ENCODE measurements at regions not wholly inside any gene's neighbourhood (a gene's known extent, or its start where the extent isn't known, plus 50 kb on each side); places are given as distances from the start of the nearest gene placed in this dataset.
"Not testable (repeated sequence)": the region's sequence is repeated elsewhere in the genome, so short reads cannot be mapped to it uniquely, and the experiment has no call there.

DNA sequence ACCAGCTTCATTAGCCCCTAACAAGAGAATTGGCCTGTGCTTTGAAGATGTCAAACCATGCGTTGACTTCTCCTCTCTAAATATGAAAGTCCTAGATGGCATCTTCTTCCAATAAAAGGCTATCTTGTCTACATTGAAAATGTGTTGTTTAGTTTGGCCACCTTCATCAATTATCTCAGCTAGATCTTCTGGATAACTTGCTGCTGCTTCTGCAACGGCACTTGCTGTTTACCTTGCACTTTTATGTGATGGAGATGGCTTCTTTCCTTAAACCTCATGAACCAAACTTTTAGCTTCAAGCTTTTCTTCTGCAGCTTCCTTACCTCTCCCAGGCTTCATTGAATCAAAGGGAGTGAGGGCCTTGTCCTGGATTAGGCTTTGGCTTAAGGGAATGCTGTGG lies 58.6 kb upstream of the CSNK1E start:
- not testable (repeated sequence) for H3K27ac ChIP-seq (ENCODE audit: low read depth, low read length); H3F3A ChIP-seq (ENCODE audit: control insufficient read depth, insufficient read depth); H3K27me3 ChIP-seq (ENCODE audit: control insufficient read depth, low read length); H3K4me3 ChIP-seq (ENCODE audit: low read length); H4K20me1 ChIP-seq (ENCODE audit: control insufficient read depth, insufficient read depth, low read depth, low read length); H3K4me2 ChIP-seq (ENCODE audit: low read length); H3K9me2 ChIP-seq (replicated peaks; ENCODE audit: control insufficient read depth, low read length); H3K9me3 ChIP-seq (ENCODE audit: control insufficient read depth, insufficient read depth, low read length); H3K79me2 ChIP-seq (ENCODE audit: control insufficient read depth, low read length); H3K36me3 ChIP-seq (ENCODE audit: control insufficient read depth, low read length)
- peaks cover 19% of the 10 kb centered on the region for H3K4me1 ChIP-seq (ENCODE audit: control insufficient read depth, low read length)

- H3F3A ChIP-seq (ENCODE audit: control insufficient read depth, insufficient read depth); H3K36me3 ChIP-seq (ENCODE audit: control insufficient read depth, low read length); H3K27ac ChIP-seq (ENCODE audit: low read depth, low read length); H3K9me2 ChIP-seq (replicated peaks; ENCODE audit: control insufficient read depth, low read length); H3K4me2 ChIP-seq (ENCODE audit: low read length); H3K27me3 ChIP-seq (ENCODE audit: control insufficient read depth, low read length); H3K4me3 ChIP-seq (ENCODE audit: low read length); H3K9me3 ChIP-seq (ENCODE audit: control insufficient read depth, insufficient read depth, low read length); H3K79me2 ChIP-seq (ENCODE audit: control insufficient read depth, low read length); H4K20me1 ChIP-seq (ENCODE audit: control insufficient read depth, insufficient read depth, low read depth, low read length): not testable (repeated sequence)
- peaks cover 19% of the 10 kb centered on the region for H3K4me1 ChIP-seq (ENCODE audit: control insufficient read depth, low read length)
Measured at GRCh38 chr22:38375005-38375404, 57.8 kb upstream of the CSNK1E start.

DNA sequence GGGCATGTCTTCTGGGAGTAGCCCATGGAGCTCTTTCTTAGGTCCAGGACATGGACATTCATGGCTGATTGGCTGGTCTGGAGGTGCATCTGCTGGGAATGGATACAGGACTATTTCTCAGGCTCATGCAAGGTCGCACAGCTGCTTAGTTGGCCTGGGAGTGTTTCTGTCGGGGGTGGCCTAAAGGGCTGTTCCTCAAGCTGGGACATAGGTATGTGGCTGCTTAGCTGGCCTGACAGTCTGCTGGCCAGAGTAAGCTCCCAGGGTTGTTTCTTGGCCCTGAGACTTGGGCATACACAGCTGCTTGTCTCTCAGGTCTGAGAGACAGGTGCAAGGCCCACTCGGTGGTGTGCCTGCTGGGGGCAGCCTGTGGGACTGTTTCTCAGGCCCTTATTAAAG lies 57.2 kb upstream of the CSNK1E start:
- H3K4me2 ChIP-seq (ENCODE audit: low read length) = peak overlapping the region; percentile 17; the same call in 1 of the 2 replicates
- H3K36me3 ChIP-seq (ENCODE audit: control insufficient read depth, low read length); H3F3A ChIP-seq (ENCODE audit: control insufficient read depth, insufficient read depth); H3K9me3 ChIP-seq (ENCODE audit: control insufficient read depth, insufficient read depth, low read length); H4K20me1 ChIP-seq (ENCODE audit: control insufficient read depth, insufficient read depth, low read depth, low read length); H3K27ac ChIP-seq (ENCODE audit: low read depth, low read length); H3K27me3 ChIP-seq (ENCODE audit: control insufficient read depth, low read length); H3K4me3 ChIP-seq (ENCODE audit: low read length); H3K79me2 ChIP-seq (ENCODE audit: control insufficient read depth, low read length); H3K9me2 ChIP-seq (replicated peaks; ENCODE audit: control insufficient read depth, low read length): not testable (repeated sequence)
- peaks cover 19% of the 10 kb centered on the region for H3K4me1 ChIP-seq (ENCODE audit: control insufficient read depth, low read length)

- not testable (repeated sequence) for H3K4me3 ChIP-seq (ENCODE audit: low read length); H3K79me2 ChIP-seq (ENCODE audit: control insufficient read depth, low read length); H4K20me1 ChIP-seq (ENCODE audit: control insufficient read depth, insufficient read depth, low read depth, low read length); H3K9me3 ChIP-seq (ENCODE audit: control insufficient read depth, insufficient read depth, low read length); H3K27ac ChIP-seq (ENCODE audit: low read depth, low read length); H3K27me3 ChIP-seq (ENCODE audit: control insufficient read depth, low read length); H3F3A ChIP-seq (ENCODE audit: control insufficient read depth, insufficient read depth); H3K9me2 ChIP-seq (replicated peaks; ENCODE audit: control insufficient read depth, low read length); H3K36me3 ChIP-seq (ENCODE audit: control insufficient read depth, low read length)
- Histone ChIP-seq H3K4me2 (ENCODE audit: low read length) (peak overlapping the region; percentile 17; the same call in 1 of the 2 replicates), H3K4me1 (ENCODE audit: control insufficient read depth, low read length) (peaks cover 23% of the 10 kb centered on the region)
Measured at GRCh38 chr22:38373783-38374432, 56.7 kb upstream of the CSNK1E start.

DNA sequence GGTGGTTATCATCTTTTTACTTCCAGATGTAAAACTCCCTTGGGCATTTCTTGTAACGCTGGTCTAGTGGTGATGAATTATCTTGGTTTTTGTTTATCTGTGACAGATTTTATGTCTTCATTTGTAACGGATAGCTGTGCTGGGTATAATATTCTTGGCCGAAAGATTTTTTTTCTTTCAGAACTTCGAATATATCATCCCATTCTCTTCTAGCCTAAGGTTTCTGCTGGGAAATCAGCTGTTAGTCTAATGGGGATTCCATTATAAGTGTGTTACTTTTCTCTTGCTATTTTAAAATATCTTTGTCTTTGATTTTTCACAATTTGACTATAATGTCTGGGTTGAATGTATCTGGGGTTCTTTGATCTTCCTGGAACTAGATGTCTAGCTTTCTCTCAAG lies 55.4 kb upstream of the CSNK1E start:
- not testable (repeated sequence) for H3F3A ChIP-seq (ENCODE audit: control insufficient read depth, insufficient read depth); H3K9me3 ChIP-seq (ENCODE audit: control insufficient read depth, insufficient read depth, low read length); H4K20me1 ChIP-seq (ENCODE audit: control insufficient read depth, insufficient read depth, low read depth, low read length); H3K27ac ChIP-seq (ENCODE audit: low read depth, low read length); H3K4me3 ChIP-seq (ENCODE audit: low read length); H3K36me3 ChIP-seq (ENCODE audit: control insufficient read depth, low read length); H3K9me2 ChIP-seq (replicated peaks; ENCODE audit: control insufficient read depth, low read length); H3K4me2 ChIP-seq (ENCODE audit: low read length); H3K79me2 ChIP-seq (ENCODE audit: control insufficient read depth, low read length); H3K27me3 ChIP-seq (ENCODE audit: control insufficient read depth, low read length)
- peaks cover 23% of the 10 kb centered on the region for H3K4me1 ChIP-seq (ENCODE audit: control insufficient read depth, low read length)

DNA sequence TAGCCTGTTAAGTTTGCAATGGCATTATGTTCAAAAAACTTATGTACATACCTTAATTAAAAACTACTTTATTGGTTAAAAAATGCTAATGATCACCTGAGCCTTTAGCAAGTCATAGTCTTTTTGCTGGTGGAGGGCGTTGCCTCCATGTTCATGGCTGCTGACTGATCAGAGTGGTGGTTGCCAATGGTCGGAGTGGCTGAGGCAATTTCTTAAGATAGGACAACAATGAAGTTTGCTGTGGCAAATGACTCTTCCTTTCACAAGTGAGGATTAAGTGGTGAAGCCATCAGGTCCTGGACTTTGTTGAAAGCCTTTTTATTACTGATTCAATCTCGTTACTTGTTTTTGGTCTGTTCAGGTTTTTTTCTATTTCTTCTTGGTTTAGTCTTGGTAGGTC lies 53.3 kb upstream of the CSNK1E start:
- H3K9me2 ChIP-seq (replicated peaks; ENCODE audit: control insufficient read depth, low read length); H3F3A ChIP-seq (ENCODE audit: control insufficient read depth, insufficient read depth); H3K27me3 ChIP-seq (ENCODE audit: control insufficient read depth, low read length); H4K20me1 ChIP-seq (ENCODE audit: control insufficient read depth, insufficient read depth, low read depth, low read length); H3K27ac ChIP-seq (ENCODE audit: low read depth, low read length); H3K4me2 ChIP-seq (ENCODE audit: low read length); H3K9me3 ChIP-seq (ENCODE audit: control insufficient read depth, insufficient read depth, low read length); H3K36me3 ChIP-seq (ENCODE audit: control insufficient read depth, low read length); H3K79me2 ChIP-seq (ENCODE audit: control insufficient read depth, low read length); H3K4me3 ChIP-seq (ENCODE audit: low read length): not testable (repeated sequence)
- H3K4me1 ChIP-seq (ENCODE audit: control insufficient read depth, low read length) = peaks cover 21% of the 10 kb centered on the region

- not testable (repeated sequence) for H3K27me3 ChIP-seq (ENCODE audit: control insufficient read depth, low read length); H3K9me3 ChIP-seq (ENCODE audit: control insufficient read depth, insufficient read depth, low read length); H3K4me2 ChIP-seq (ENCODE audit: low read length); H3K9me2 ChIP-seq (replicated peaks; ENCODE audit: control insufficient read depth, low read length); H3K4me3 ChIP-seq (ENCODE audit: low read length); H4K20me1 ChIP-seq (ENCODE audit: control insufficient read depth, insufficient read depth, low read depth, low read length); H3K79me2 ChIP-seq (ENCODE audit: control insufficient read depth, low read length); H3K4me1 ChIP-seq (ENCODE audit: control insufficient read depth, low read length); H3F3A ChIP-seq (ENCODE audit: control insufficient read depth, insufficient read depth); H3K36me3 ChIP-seq (ENCODE audit: control insufficient read depth, low read length); H3K27ac ChIP-seq (ENCODE audit: low read depth, low read length)
Measured at GRCh38 chr22:38369132-38369531, 51.9 kb upstream of the CSNK1E start.
